AG08396 (cell line): ENCODE measurements at regions not wholly inside any gene's neighbourhood (a gene's known extent, or its start where the extent isn't known, plus 50 kb on each side); places are given as distances from the start of the nearest gene placed in this dataset.

Experiments used
- DNase-seq: peaks from one replicate; pipeline ENCODE4 v3.0.0; 2012; ENCODE audit warnings: low spot score, mixed read lengths

DNA sequence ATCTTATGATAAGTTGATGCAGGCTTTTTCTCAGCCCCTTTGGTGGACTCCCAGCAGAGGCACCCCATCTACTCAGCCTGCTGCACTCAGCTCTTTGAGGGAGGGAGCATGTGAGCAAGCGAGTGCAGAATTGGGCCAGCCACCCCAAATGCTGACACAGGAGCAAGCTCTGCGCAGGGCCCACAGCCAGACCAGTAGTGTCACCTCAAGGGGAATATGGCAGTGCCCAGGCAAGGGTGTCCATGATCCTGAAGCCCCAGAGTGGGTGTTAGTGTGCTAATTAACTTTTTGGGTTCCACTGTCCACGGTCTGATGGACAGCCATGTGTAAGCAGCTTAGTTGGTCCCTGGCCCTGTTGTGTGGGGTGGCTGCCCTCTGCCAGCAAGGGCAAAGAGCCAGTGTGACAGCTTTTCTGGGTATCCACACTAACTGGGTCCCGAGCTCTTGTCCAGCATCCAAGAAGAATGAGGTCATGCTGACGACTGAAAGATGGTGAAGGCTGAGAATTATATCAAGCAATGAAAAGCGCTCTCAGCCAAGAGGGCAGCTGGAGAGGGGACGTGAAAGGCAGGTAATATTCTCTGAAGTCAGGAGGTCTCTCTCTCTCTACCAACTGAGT, 898.3 kb upstream of the PCDH9 start:
- no peak for DNase-seq

DNA sequence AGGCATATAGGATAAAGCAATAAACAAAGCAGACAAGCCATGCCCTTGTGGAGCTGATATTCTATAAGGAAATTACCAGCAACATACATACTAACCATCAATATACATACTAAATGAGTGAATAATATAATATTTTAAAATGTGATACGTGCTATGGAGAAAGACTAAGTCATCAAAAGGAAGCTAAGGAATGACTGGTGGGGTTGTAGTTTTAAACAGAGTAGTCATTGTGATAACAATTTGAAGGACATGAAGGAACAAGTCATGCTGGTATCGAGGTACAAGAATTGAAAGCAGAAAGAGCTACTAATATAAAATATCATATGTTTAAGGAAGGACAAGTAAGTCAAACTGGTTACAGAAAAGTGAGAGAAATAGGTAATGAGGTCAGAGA, 894.9 kb upstream of the PCDH9 start:
- DNase-seq: no peak

DNA sequence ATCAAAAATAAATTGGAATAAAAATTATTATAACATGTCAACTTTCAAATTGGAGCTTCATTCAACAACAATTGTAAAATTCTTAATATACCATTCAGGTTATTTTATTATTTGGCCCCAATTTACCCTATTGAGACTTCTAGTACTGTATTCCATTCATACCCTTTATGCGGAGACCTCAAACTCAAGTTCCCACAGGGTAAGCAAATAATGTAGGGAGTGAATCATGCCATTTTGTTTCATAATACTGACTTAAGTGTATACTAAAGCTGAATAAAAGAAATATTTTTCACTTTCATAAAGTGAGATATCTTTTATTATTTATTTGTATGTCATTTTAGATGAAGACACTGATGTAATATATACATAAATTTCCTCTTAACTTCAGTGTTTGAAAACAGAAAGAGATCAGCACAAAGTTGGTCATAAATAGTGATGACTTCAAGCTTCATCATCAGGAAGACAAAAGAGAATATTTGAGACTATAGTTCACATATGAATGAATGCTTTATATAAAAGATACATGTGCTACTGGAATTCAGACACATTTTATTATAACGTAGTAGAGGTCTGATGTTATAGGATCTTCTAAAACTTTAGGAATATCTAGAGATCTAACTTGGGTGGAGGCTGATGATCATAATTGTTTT, 894.4 kb upstream of the PCDH9 start:
- DNase-seq: no peak

DNA sequence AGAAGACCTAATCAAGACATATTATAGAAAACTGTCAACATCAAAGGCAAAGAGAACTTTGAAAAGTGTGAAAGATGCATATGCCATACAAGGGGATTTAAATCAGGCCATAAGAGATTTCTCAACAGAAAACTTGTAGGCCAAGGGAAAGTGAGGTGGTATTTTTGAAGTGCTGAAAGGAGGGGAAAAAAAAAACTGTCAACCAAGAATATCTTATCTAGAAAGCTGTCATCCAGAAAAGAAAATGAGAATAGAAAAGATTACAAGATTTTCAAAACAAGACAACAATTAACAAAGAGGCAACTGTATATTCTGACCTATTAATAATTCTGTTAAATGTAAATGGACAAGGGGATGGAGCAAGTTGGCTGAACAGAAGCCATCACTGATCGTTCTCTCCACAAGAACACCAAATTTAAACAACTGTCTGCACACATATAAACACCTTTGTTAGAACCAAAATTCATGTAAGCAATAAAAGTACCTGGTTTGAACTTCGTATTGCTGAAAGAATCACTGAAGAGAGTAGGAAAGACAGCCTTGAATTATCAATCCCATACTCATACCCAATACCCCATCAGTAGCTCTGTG, 880.1 kb upstream of the PCDH9 start:
- DNase-seq: no peak

DNA sequence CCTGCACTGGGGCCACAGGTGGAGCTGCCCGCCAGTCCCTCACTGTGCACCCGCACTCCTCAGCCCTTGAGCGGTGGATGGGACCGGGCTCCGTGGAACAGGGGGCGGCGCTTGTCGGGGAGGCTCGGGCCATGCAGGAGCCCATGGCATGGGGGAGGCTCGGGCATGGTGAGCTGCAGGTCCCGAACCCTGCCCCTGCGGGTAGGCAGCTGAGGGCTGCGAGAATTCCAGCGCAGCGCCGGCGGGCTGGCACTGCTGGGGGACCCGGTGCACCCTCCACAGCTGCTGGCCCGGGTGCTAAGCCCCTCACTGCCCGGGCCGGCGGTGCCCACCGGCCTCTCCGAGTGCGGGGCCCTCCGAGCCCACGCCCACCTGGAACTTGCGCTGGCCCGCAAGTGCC, 877.5 kb upstream of the PCDH9 start:
- DNase-seq: no peak

DNA sequence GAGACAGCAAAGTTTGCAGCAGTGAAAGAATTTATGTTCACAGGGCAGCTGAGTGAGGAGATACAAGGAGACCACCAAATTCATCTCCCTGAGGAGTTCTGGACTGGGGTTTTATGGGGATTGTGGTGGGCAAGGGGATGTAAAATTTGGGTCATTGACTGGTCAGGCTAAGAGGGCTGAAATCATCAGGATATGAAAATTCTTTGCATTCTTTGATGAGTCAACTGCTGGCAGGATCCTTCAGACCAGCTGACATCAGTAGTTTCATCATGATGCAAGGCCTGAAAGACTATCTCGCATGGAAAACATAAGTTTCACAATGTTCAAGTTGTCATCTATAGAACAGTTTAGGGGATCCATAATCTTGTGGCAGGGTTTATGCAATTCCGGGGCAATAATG, 869.5 kb upstream of the PCDH9 start:
- DNase-seq: no peak

DNA sequence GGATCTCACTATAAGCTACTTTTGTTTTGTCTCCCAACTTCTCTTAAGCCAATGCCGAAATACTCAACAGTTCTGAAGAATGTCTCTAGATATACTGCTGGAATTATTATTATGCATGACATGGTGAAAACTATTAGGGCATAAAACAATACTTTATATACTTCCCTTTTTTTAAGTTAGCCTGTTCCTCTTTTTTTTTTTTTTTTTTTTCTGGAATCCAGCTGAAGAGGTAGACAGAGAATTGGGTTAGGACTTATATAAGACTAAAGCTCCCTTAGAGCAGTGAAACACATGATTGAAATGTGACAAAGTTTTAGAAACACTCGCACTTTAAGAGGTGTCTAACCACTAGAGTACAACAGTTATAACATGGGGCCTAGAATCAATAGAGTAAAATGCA, 850.9 kb upstream of the PCDH9 start:
- no peak for DNase-seq

DNA sequence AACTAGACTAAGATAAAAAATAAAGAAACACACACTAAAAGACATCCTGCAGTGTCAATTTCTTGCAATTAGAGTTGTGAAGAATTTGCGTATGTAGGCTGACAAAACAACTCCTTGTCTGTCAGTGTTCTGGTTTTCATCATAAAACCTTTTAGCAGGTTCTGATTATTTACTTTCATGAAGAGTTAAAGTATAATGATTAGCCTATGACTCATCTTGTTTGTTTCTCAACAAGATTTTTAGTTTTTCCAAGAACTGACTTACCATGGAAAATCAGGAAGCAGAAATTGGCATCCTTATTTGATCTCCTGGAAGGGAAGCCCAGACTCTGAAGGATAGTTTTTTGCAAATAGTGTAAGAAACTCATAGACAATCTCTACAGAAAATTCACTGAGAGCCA, 848.7 kb upstream of the PCDH9 start:
- DNase-seq: no peak

DNA sequence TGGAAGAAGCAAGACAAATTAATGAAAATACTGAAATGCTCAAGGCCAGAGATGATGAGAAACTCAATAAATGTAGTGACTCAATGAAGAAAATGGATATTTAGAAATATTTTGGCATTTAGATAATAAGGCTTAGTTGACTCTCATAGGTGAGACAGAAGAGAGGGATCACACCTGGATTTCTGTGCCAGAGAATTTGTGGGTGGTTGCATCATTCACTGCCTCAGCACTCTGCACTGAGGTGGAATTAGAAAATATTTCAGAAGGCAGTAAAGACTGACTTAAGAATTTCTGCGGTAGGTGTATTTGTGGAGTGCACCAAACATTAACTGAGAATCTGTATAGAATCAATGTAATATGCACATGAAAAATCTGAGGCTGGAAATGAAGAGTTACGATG, 848.3 kb upstream of the PCDH9 start:
- DNase-seq: no peak

DNA sequence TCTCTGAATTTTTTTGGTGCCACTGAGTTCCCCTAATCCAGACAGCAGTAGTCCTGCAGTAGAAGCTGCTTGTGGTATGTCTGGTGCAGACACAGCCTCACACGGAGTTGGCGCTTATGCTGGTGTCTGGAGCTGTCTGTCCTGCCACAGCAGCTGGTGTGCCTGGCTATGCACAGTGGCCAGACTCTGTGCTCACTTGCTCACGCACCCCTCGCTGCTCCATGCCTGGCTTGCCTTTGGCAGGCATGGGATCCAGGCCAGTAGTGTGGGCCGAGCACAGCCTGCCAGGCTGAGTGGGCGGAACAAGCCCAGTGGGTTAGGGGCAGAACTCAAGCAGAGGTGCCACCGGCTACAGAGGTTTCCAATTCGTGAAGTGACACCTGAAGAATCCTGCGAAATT, 845.9 kb upstream of the PCDH9 start:
- DNase-seq: no peak

DNA sequence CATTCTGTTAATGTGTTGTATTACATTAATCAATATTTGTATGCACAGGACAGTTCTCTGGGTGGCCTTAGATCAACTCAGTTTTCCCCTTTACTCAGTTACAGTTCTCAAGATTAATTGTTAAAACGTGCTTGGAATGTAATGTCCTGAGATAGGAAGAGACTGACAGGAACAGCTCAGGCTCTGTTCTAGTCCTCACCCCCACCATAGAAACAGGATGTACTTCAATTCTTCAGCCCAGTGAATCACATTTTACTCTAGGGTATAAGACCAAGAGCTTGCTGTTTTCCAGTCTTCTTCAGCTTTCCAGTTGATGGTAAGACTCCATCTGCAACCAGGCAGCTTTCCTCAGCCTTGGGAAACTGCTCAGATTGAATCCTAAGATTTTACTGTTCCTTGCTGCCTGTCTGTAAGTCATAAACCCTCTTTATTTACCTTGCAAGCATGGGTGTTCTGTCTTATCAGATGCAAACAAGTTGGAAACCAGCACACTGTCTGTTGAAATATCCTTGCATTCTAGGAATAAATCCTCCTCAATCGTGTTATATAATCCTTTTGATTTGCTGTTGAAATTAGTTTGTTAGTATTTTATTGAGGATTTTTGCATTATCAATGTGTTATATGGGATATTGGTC, 836.9 kb upstream of the PCDH9 start:
- no peak for DNase-seq

DNA sequence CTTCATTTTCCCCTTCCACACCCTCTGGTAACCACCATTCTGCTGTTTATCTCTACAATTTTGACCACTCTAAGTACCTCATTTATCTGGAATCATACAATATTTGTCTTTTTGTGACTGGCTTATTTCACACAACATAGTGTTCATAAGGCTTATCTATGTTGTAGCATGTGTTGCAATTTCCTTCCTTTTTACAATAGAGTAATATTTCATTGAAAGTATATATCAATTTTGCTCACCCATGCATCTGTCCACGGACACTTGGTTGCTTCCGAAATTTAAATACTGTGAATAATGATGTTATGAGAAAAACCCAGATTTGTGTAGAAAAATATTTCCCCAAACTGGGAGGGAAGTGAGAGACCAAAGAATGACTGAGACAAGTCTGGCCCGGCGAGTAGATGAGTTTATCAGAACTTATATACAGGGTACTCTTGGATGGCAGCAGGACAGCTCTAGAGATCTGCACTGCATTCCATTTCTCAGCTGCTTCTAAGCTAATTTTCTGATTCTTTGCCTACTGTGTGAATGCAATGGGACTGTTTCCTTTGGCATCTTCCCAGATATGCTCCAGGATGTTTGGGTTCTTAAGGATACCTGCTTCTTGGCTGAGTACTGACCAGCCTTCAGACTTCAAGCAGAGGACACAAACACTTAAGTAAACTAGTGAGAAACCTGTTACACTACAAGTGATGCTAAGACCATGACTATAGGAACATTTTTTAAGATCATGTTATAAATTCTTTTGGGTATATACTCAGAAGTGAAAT, 834.0 kb upstream of the PCDH9 start:
- no peak for DNase-seq

DNA sequence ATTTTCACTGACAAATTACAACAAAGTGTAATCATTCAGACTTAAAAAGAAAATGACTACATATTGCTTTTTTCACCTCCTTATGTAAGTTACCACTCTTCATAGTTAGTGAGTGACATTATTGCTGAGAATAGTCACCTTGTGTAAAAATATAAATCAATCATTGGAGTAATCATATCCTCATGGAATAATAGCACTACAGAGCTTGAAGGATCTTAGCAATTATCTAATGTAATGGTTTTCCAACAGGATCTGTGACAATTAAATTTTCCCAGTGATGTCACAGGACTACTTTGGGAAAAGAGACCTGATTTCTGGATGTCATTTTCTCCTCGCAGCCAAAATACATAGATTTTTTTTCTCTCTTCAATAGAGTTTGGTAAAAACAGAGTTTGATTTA, 833.0 kb upstream of the PCDH9 start:
- DNase-seq: no peak

DNA sequence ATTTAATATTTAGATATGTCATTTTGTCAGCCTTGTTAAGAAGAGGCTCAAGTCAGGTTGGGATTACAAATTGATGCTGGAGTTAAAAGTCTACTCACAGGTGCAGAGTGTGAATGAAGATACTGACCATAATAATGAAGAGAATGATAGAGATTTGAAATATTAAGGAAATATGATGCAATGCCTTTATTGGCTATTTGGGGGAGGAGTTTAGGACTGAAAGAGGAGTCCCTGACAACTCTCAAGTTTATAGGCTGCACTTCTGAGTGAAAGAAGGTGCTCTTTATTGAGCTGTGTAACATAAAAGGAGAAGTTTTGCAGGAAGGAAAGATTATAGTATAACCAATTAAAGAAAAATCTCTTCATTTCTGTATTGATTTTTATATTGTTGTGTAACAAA, 827.7 kb upstream of the PCDH9 start:
- no peak for DNase-seq

DNA sequence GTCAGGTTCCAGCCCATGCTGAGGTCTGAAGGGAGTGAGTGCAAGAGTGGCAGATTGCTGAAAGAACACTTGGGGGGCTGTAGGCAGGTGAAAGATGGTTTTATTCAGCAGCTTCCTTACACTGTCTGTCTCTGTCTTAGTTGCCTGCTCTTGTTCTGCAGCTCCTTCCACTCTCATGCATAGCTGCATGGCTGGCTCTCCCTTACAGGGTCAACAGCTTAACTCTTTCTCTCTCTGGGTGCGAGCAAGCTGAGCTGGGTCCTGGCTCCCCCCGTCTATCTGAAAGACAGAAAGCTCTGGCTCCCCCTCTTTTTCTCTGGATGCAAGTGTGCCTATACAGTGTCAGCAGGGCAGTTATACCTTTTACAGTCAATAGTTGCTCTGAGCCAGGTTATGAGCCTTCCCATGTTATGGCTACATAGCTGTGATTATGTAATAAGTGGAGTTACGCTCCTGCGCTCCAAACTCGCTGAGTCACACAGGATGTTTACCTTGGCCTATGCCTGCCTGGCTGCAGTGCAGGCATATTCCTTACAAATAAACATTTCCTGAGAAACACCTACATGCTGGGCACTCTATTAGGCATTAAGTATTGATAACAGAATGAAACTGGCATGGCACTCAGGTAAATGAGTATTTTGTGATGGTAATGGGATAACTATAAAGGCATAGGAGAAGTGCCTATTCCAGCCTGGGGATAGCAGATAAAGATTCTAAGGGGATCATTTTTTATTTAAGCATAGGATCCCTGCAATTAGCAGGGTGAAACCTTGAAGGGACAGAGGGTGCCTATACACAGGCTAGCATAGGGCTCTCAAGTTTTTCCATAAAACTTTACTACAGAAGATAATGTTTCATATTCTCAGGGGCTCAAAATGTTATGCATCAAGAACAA, 826.9 kb upstream of the PCDH9 start:
- DNase-seq: no peak

DNA sequence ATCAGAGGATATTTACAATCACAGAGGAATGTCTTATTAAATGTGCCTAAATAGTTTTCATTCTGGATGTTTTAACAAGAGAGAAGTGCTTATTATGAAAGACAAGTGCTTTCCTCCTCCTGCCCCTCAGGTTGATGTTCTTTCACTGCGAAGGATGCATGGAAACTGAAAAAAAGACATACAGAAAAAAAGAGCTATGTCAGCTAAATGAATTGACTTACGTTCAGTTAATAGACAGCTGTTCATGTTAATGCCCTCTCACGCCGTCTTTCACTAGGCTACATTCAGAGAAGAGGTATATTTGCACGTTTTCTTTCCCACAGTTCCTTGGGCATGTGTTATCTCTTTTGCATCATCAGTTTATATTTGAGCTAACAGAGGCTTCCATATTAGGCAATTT, 821.8 kb upstream of the PCDH9 start:
- DNase-seq: no peak

DNA sequence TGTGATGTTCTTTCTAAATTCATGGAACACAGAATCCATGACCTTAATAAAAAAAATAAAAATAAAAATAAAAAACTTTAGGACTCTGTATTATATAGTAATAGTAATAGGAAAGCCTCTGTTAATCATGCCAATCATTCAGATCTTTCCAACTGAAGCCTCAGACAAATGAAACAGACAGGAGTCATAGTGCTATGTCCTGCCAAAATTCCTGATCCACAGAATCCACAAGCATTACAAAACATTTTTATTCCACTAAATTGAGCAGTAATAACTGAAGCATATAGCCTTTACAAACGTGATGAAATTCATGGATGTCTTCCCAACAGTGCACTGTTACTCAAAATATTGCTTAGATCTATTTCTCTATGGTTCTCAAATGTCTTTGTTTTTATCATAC, 820.6 kb upstream of the PCDH9 start:
- DNase-seq: no peak

DNA sequence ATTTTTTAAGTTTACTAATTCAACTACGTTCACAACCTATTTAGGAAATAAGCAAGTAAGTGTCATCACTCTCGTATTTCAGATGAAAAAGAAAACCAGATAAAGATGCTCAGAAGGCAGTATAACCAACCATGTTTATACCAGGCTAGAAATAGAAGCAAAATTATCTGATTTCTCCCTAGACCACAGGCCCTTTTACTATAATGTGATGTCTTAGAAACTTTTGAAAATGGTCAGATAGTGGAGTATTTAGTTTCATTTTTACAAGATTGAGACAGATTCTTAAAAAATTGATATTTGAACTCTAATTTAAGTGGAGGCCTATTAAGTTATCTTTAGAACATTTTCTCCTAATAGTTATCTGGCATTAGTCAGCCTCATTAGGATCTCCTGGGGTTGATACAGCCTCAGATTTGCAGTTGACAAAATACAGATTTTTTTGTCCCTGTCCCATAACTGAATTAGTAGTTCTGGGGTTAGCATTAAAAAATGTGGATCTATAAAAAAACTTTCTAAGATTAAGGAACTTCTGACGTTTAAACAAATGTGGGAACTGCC, 818.7 kb upstream of the PCDH9 start:
- DNase-seq: no peak

DNA sequence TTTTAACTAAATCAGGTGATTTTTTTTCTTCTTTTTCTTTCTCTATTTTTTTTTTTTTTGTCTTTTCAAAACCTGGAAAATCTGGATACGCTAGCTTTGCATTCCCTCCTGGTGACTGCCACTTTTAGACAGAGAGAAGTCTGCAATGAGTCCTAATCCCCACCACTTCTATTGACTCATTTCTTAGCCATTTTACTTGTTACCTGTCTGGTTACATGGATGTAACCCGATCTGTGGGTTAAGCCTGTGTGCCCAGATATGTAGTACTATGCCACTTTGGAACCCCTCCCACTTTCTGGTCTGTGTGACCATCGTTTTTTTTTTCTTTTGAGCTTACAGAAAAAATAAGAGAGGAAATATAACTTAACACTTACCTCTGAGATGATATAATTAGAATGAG, 817.8 kb upstream of the PCDH9 start:
- DNase-seq: no peak

DNA sequence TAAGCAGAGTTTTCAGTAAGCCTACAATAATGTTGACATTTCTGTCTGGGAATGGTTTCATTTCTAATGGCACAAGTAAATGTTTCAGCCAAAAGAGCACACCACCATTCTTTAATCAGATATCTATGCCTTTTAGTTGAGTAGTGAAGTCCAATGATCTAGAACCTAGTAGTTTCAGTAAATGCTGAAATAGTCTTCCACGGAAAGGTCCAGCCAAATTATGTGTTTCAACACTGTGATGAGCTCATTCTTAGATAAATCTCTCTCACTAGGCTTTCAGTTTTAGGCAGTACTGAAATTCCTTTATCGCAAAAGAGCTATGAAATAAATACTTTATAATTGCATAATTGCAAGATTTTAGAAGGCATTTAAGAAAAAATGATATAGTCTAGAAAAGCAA, 816.8 kb upstream of the PCDH9 start:
- no peak for DNase-seq

DNA sequence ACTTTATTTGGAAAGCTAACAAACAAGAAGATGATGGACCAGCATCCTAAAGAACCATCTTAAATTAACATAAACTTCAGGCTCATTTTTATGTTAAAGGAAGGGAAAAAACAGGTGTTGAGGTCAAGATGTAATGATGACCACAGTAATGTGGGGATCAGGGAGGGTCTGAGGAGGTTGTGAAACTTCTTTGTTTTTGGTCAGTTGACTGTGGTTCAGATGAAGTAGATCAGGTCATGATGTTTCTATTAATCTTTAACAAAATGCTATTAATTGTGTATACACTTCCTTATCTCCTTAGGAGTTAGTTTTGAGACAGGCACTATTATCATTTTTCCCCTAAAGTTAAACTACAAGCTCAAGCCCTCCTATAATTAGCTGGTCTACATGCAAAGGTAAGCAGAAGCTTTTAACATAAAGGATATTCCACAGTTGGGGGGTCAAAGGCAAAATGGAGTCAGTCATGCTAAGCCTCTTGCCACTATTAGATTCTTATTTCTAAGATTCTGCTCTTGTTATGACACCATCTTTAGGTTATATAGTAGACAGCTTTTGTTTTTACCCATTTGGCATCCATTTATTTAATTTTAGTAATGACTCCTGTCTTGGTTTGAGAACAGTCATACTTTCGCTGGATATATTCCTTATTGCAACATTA, 800.1 kb upstream of the PCDH9 start:
- DNase-seq: no peak
